HEK293 (cell line): ENCODE measurements at regions not wholly inside any gene's neighbourhood (a gene's known extent, or its start where the extent isn't known, plus 50 kb on each side); places are given as distances from the start of the nearest gene placed in this dataset.

Experiments used
- CTCF ChIP-seq: fragments of 450-650 bp; formaldehyde crosslinking; IDR thresholded peaks from 2 replicates; pipeline ENCODE4 v1.5.1; 2016; ENCODE audit warnings: missing biosample characterization, missing genetic modification characterization
- MZF1 ChIP-seq: fragments of 450-650 bp; formaldehyde crosslinking; IDR thresholded peaks from 2 replicates; pipeline ENCODE4 v1.5.1; 2017; ENCODE audit warnings: missing biosample characterization, missing genetic modification characterization, borderline replicate concordance
- ZNF174 ChIP-seq: fragments of 450-650 bp; formaldehyde crosslinking; IDR thresholded peaks from 2 replicates; pipeline ENCODE4 v1.5.0; 2017; ENCODE audit warnings: missing biosample characterization, mild to moderate bottlenecking, missing genetic modification characterization
- ZNF211 ChIP-seq: fragments of 450-650 bp; formaldehyde crosslinking; IDR thresholded peaks from 2 replicates; pipeline ENCODE4 v1.5.1; 2016; ENCODE audit warnings: low read depth, missing biosample characterization, missing genetic modification characterization
- ZNF24 ChIP-seq: fragments of 450-650 bp; formaldehyde crosslinking; IDR thresholded peaks from 2 replicates; pipeline ENCODE4 v1.5.1; 2016; ENCODE audit warnings: missing biosample characterization, missing genetic modification characterization
- ZNF518A ChIP-seq: fragments of 450-650 bp; formaldehyde crosslinking; conservative IDR thresholded peaks from 2 replicates; pipeline ENCODE4 v1.5.1; 2016; ENCODE audit warnings: low read depth, missing biosample characterization, missing genetic modification characterization
- ZNF626 ChIP-seq: fragments of 450-650 bp; sonication (Bioruptor Pico); formaldehyde crosslinking; IDR thresholded peaks from 2 replicates; pipeline ENCODE4 v1.5.1; 2018; ENCODE audit warnings: missing biosample characterization, missing genetic modification characterization, inconsistent platforms
- ZNF704 ChIP-seq: fragments of 450-650 bp; formaldehyde crosslinking; IDR thresholded peaks from 2 replicates; pipeline ENCODE4 v1.5.1; 2016; ENCODE audit warnings: missing biosample characterization, missing genetic modification characterization
- ZNF707 ChIP-seq: fragments of 450-650 bp; formaldehyde crosslinking; IDR thresholded peaks from 2 replicates; pipeline ENCODE4 v1.5.1; 2016; ENCODE audit warnings: missing biosample characterization, missing genetic modification characterization
- ZNF843 ChIP-seq: fragments of 450-650 bp; formaldehyde crosslinking; IDR thresholded peaks from 2 replicates; pipeline ENCODE4 v1.5.1; 2016; ENCODE audit warnings: missing biosample characterization, missing genetic modification characterization

- TF ChIP-seq MZF1 (tag by site-specific recombination) (no peak), ZNF211 (no peak), CTCF (tag by site-specific recombination) (no peak), ZNF704 (tag by site-specific recombination) (no peak), ZNF843 (no peak), ZNF707 (tag by site-specific recombination) (no peak), ZNF518A (tag by site-specific recombination) (no peak), ZNF174 (tag by site-specific recombination) (no peak), ZNF626 (tag by site-specific recombination) (no peak), ZNF24 (tag by site-specific recombination) (no peak)
Observed at GRCh38 chr13:99075268-99076191, 97.7 kb upstream of the DOCK9 start.
